PC-3 (cell line): ENCODE measurements at regions not wholly inside any gene's neighbourhood (a gene's known extent, or its start where the extent isn't known, plus 50 kb on each side); places are given as distances from the start of the nearest gene placed in this dataset.
A peak's percentile ranks its signal among the peaks of the same experiment; 100 is the strongest.

Experiments used
- ATAC-seq: fragments of 200-7000 bp; cut with Tn5 transposase; 2 replicates; pipeline ENCODE4 v1.9.1; 2020; ENCODE audit warnings: mild to moderate bottlenecking, moderate library complexity
- BruUV-seq: library from RNA; stranded (reverse); fragments of 400-500 nt; replicated peaks from 2 replicates; lab custom pipeline; 2021; lab: Mats Ljungman, UMichigan
- CTCF ChIA-PET: fragments of 300-600 bp; sonication (Branson Sonifier 250); formaldehyde crosslinking; loops from one replicate; lab custom pipeline; 2022; ENCODE audit warnings: antibody characterized with exemption; lab: Charles Lee
- POLR2A ChIA-PET: fragments of 300-600 bp; sonication (Branson Sonifier 250); formaldehyde crosslinking; loops from one replicate; lab custom pipeline; 2022; ENCODE audit warnings: antibody characterized with exemption; ENCODE audit not compliant: unreplicated experiment; lab: Charles Lee
- DNase-seq: peaks from one replicate; pipeline ENCODE4 v3.0.0-alpha.2; 2015
- H2AFZ ChIP-seq: fragments of 300-600 bp; sonication (generic); 2 replicates; pipeline ENCODE4 v1.6.0; 2016; ENCODE audit warnings: antibody characterized with exemption, low read length
- H3F3A ChIP-seq: fragments of 300-600 bp; sonication (generic); one replicate; pipeline ENCODE4 v1.6.0; 2017; ENCODE audit warnings: antibody characterized with exemption, low read length, control low read depth, mild to moderate bottlenecking; ENCODE audit not compliant: unreplicated experiment
- H3K27ac ChIP-seq: fragments of 300-600 bp; sonication (generic); 2 replicates; pipeline ENCODE4 v1.5.1; 2016; ENCODE audit warnings: mild to moderate bottlenecking, low read length
- H3K27me3 ChIP-seq: fragments of 300-600 bp; sonication (generic); 2 replicates; pipeline ENCODE4 v1.6.1; 2016; ENCODE audit warnings: low read length, mixed read lengths
- H3K36me3 ChIP-seq: fragments of 300-600 bp; sonication (generic); 2 replicates; pipeline ENCODE4 v1.6.1; 2016; ENCODE audit warnings: low read depth, mixed run types, low read length, mixed read lengths
- H3K4me1 ChIP-seq: fragments of 300-600 bp; sonication (generic); 2 replicates; pipeline ENCODE4 v1.5.1; 2016; ENCODE audit warnings: low read length; ENCODE audit not compliant: insufficient read depth
- H3K4me2 ChIP-seq: fragments of 300-600 bp; sonication (generic); 2 replicates; pipeline ENCODE4 v1.6.0; 2016; ENCODE audit warnings: low read length
- H3K4me3 ChIP-seq: fragments of 300-600 bp; sonication (generic); 2 replicates; pipeline ENCODE4 v1.5.1; 2016; ENCODE audit warnings: mild to moderate bottlenecking, low read length, mixed read lengths
- H3K79me2 ChIP-seq: fragments of 300-600 bp; sonication (generic); 2 replicates; pipeline ENCODE4 v1.6.1; 2017; ENCODE audit warnings: low read length, mixed read lengths
- H3K9ac ChIP-seq: fragments of 300-600 bp; sonication (generic); 2 replicates; pipeline ENCODE4 v1.6.0; 2016; ENCODE audit warnings: mild to moderate bottlenecking, low read length
- H3K9me2 ChIP-seq: fragments of 300-600 bp; sonication (generic); replicated peaks from 2 replicates; pipeline ENCODE4 v1.6.1; 2016; ENCODE audit warnings: mixed run types, low read length, mixed read lengths
- H3K9me3 ChIP-seq: fragments of 300-600 bp; sonication (generic); 2 replicates; pipeline ENCODE4 v1.6.1; 2016; ENCODE audit warnings: low read length, mixed read lengths
- H4K20me1 ChIP-seq: fragments of 300-600 bp; sonication (generic); 2 replicates; pipeline ENCODE4 v1.6.1; 2016; ENCODE audit warnings: low read length, mixed read lengths
- CTCF ChIP-seq: fragments of 300-600 bp; sonication (generic); conservative IDR thresholded peaks from 2 replicates; pipeline ENCODE4 v1.5.1; 2017; ENCODE audit warnings: antibody characterized with exemption, low read depth, mild to moderate bottlenecking, low read length
- EZH2 ChIP-seq: fragments of 300-600 bp; sonication (generic); IDR thresholded peaks from one replicate; pipeline ENCODE4 v1.6.1; 2017; ENCODE audit warnings: antibody characterized with exemption, mild to moderate bottlenecking, low read length; ENCODE audit not compliant: unreplicated experiment
- EZH2phosphoT487 ChIP-seq: fragments of 300-600 bp; sonication (generic); IDR thresholded peaks from 2 replicates; pipeline ENCODE4 v1.6.1; 2018; ENCODE audit warnings: mild to moderate bottlenecking, antibody characterized with exemption, low read length, borderline replicate concordance
- intact Hi-C: fragments of 100-400 bp; cut with micrococcal nuclease; formaldehyde crosslinking; loops from 2 replicates; pipeline ENCODE4 v1.9.0; 2023

DNA sequence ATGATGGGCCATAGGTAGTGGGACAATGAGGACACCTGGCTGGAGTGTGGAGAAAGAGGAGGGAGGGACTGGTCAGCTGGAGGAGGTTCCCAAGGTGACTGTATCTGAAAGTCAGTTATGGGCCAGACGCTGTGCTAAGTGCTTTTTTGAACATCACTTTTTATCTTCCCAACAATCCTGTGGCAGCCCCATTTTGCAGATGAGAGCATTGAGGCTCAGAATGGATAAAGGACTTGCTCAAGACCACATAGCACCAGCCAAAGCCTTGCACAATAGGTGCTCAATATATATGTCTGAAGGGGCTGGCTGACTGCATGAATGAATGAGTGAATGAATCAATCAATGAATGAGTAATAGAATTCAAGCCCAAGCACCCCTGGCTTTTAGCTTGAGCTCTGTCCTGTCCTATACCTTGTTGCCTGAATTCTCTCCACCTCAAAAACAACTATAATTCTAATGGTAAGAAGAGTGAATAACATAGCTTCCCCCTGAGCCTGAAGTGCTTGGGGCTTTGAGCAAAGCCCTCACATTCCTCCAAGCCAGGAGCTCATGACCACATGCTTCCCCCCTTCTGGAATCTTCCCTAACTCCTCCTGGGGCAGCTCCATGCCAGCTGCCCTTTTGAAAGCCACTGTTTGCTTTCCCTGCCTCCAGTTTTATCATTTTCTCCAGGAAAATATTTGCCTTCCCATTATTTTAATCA, 150.9 kb downstream of the RPLP1 start:
- Histone ChIP-seq H3K9me2 (no peaks in the 10 kb centered on the region), H4K20me1 (no peaks in the 10 kb centered on the region), H3K4me3 (no peak overlapping the region), H3K27ac (peak overlapping the region; percentile 7; the same call in 1 of the 2 replicates), H3K27me3 (no peaks in the 10 kb centered on the region), H3K4me1 (peaks cover 7% of the 10 kb centered on the region), H3K4me2 (no peak overlapping the region), H3F3A (no peaks in the 10 kb centered on the region), H3K9ac (no peak overlapping the region), H2AFZ (no peak overlapping the region), H3K79me2 (no peaks in the 10 kb centered on the region), H3K36me3 (no peaks in the 10 kb centered on the region), H3K9me3 (no peaks in the 10 kb centered on the region)
- ATAC-seq = no peak; the same call in 1 of the 2 replicates
- CTCF ChIA-PET = interaction anchor here (0.7 kb wide), 1 partner anchor 46 kb away, joined by 4 read pairs; no protein-coding TSS in a partner anchor
- intact Hi-C loops = no loop called here
- no peak for TF ChIP-seq EZH2phosphoT487
- TF ChIP-seq EZH2 = no peak
- TF ChIP-seq CTCF = no peak
- POLR2A ChIA-PET = no interaction called here
- BruUV-seq = no TSS peak
- peak; percentile 13 for DNase-seq

DNA sequence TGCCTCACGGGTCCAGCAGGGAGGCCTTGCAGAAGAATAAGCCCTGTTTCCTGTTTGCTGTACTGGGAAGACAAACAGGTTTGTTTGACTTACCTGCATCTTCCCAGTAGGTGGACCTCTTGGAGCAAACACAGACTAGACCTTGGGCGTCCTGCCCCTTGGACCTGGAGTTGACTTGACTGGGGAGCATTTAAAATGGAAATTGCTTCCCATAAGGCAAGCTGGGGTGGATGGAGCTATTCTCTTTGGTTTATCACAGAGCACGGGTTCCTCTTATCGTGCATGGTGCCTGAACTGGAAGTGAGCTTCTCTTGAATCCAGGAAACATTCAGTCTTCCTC, 151.4 kb downstream of the RPLP1 start:
- H2AFZ ChIP-seq = no peak overlapping the region
- intact Hi-C loops = no loop called here
- no peak overlapping the region for H3K4me2 ChIP-seq
- H3K27me3 ChIP-seq = no peaks in the 10 kb centered on the region
- peaks cover 7% of the 10 kb centered on the region for H3K4me1 ChIP-seq
- no peak overlapping the region for H3K9ac ChIP-seq
- DNase-seq = peak; percentile 70
- CTCF ChIA-PET = no interaction called here
- peak; percentile 81 for ATAC-seq
- H3K9me2 ChIP-seq = no peaks in the 10 kb centered on the region
- POLR2A ChIA-PET = no interaction called here
- no peaks in the 10 kb centered on the region for H3K36me3 ChIP-seq
- no peaks in the 10 kb centered on the region for H3K9me3 ChIP-seq
- H4K20me1 ChIP-seq = no peaks in the 10 kb centered on the region
- no TSS peak for BruUV-seq
- peak overlapping the region; percentile 7; the same call in 1 of the 2 replicates for H3K27ac ChIP-seq
- no peak overlapping the region for H3K4me3 ChIP-seq
- H3K79me2 ChIP-seq = no peaks in the 10 kb centered on the region
- TF ChIP-seq EZH2 (no peak), CTCF (peak; percentile 62)
- H3F3A ChIP-seq = no peaks in the 10 kb centered on the region

DNA sequence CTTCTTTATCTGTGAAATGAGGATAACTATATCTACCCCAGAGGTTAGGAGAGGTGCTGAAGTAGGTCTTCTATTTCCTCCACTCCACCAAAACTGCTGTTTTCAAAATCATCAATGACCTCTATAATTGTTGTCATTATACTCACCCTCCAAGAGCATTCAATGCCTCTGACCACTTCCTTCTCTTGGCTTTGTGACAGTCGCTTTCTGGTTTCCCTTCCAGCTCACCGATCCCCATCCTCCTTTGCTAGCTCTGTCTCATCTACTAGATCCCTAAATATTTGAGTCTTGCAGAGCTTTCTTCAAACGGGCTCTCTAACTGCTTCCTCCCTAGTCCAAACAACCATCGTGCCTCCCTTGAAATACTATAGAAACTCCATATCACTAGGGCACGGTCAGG, 153.5 kb downstream of the RPLP1 start:
- no TSS peak for BruUV-seq
- Histone ChIP-seq H3K36me3 (no peaks in the 10 kb centered on the region), H2AFZ (no peak overlapping the region), H3K27ac (no peak overlapping the region), H3F3A (no peaks in the 10 kb centered on the region), H3K4me3 (no peak overlapping the region), H3K9ac (no peak overlapping the region), H3K27me3 (no peaks in the 10 kb centered on the region), H3K79me2 (no peaks in the 10 kb centered on the region), H3K4me2 (no peak overlapping the region), H3K9me2 (no peaks in the 10 kb centered on the region), H4K20me1 (no peaks in the 10 kb centered on the region), H3K9me3 (no peaks in the 10 kb centered on the region), H3K4me1 (peaks cover 7% of the 10 kb centered on the region)
- POLR2A ChIA-PET = no interaction called here
- no peak for ATAC-seq
- no peak for DNase-seq
- TF ChIP-seq CTCF (no peak), EZH2 (no peak), EZH2phosphoT487 (no peak)
- intact Hi-C loops = no loop called here
- CTCF ChIA-PET = no interaction called here
